Stomach (tissue), 8 donors: ENCODE measurements at regions not wholly inside any gene's neighbourhood (a gene's known extent, or its start where the extent isn't known, plus 50 kb on each side); places are given as distances from the start of the nearest gene placed in this dataset.

Experiments used
- DNase-seq, 2 donors: peaks; one replicate each; pipeline versions ENCODE4 v3.0.0 to v3.0.0-alpha.2; 2013 to 2019
- H3K27ac ChIP-seq, 5 donors: fragments of 200-600 bp in 4 of 5; sonication (generic) in 4 of 5; one replicate each; pipeline ENCODE4 v1.5.1; 2013 to 2019; ENCODE audit warnings: mild to moderate bottlenecking in 1 of 5, moderate library complexity in 1 of 5
- H3K27me3 ChIP-seq, 3 donors: fragments of 200-600 bp; sonication (generic); one replicate each; pipeline ENCODE4 v1.5.1; 2017 to 2019; ENCODE audit warnings: mixed run types in 1 of 3
- H3K36me3 ChIP-seq, 4 donors: fragments of 200-600 bp; sonication (generic); 1 replicate in 3 of 4; 2 replicates in 1 of 4; pipeline ENCODE4 v1.5.1; 2016 to 2019
- H3K4me1 ChIP-seq, 4 donors: fragments of 200-600 bp; sonication (generic); one replicate each; pipeline ENCODE4 v1.5.1; 2016 to 2019
- H3K4me3 ChIP-seq, 4 donors: fragments of 200-600 bp; sonication (generic) in 3 of 4; one replicate each; pipeline ENCODE4 v1.5.1; 2016 to 2019; ENCODE audit warnings: mild to moderate bottlenecking in 1 of 4
- H3K9me3 ChIP-seq, 4 donors: fragments of 200-600 bp; sonication (generic); one replicate each; pipeline ENCODE4 v1.5.1; 2016 to 2019
- CTCF ChIP-seq, 7 experiments: fragments of 450-650 bp in 4 of 7; fragments of 200-600 bp in 3 of 7; sonication (generic) in 3 of 7; IDR thresholded peaks; one replicate each; pipeline ENCODE4 v1.5.1; 2016 to 2019; ENCODE audit warnings: antibody characterized with exemption in 7 of 7, control low read depth in 2 of 7, mild to moderate bottlenecking in 1 of 7
- EP300 ChIP-seq: sonication (generic); formaldehyde crosslinking; IDR thresholded peaks from one replicate; pipeline ENCODE4 v1.6.1; 2017; ENCODE audit warnings: antibody characterized with exemption
- POLR2A ChIP-seq, 4 donors: fragments of 450-650 bp; IDR thresholded peaks; one replicate each; pipeline ENCODE4 v1.6.1; 2016; ENCODE audit warnings: antibody characterized with exemption in 4 of 4, control low read depth in 2 of 4, mild to moderate bottlenecking in 1 of 4, moderate library complexity in 1 of 4
- POLR2AphosphoS5 ChIP-seq, 3 donors: sonication (generic); formaldehyde crosslinking; IDR thresholded peaks; one replicate each; pipeline ENCODE4 v1.6.1; 2016; ENCODE audit warnings: antibody characterized with exemption in 3 of 3
- WGBS, 5 donors: extraction: QIAGEN DNeasy Blood & Tissue Kit in 3 of 5; methylation state at CpG; one replicate each; pipeline versions ENCODE4 v1.1.5 to v1.1.7; 2013 to 2018; 5-methylcytosine and 5-hydroxymethylcytosine counted together
- intact Hi-C: fragments of 100-400 bp; cut with DNase I; formaldehyde crosslinking; loops from one replicate; pipeline ENCODE4 v1.15.1; 2023; ENCODE audit warnings: low total_unique reads
- donor health status: healthy with polysubstance abuse.
- donor health status: Bipolar disorder and iron deficiency.
- donor health status: healthy.

GRCh38 chr9:110115826-110116542, 92.0 kb downstream of the C9orf152 start:
- H3K27ac ChIP-seq: peak overlapping the region in 4 of 5 donors; percentile 18 to 61 (median 44)

DNA sequence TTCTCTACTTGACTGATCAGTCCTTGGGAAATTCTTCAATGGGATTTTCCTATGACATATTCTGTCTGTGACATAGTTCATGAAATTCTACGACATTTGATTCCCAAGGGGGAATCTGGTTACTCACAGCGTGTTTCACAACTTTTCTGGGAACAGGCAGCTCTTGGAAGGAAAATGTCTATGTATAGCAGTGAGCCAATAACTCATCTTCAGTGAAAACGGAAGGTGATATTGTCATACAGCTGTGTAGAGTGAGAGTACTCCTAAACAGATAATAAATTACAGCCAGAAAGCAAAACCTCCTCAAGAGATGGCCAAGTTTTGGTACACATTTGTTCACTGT, 91.4 kb downstream of the C9orf152 start:
- peak in 1 of 2 donors; percentile 52 for DNase-seq
- TF ChIP-seq POLR2A (IDR thresholded peaks at IDR 0.05): no peak
- peak in 1 of 3 donors; percentile 68 for TF ChIP-seq POLR2AphosphoS5 (IDR thresholded peaks at IDR 0.05)
- TF ChIP-seq EP300: no peak
- peak overlapping the region in 1 of 5 donors; percentile 47 for H3K27ac ChIP-seq
- H3K4me1 ChIP-seq: peaks cover 0 to 22% (median 18%) of the 10 kb centered on the region in 4 donors
- H3K9me3 ChIP-seq: no peaks in the 10 kb centered on the region
- H3K4me3 ChIP-seq: no peak overlapping the region
- no peaks in the 10 kb centered on the region for H3K27me3 ChIP-seq
- H3K36me3 ChIP-seq: no peaks in the 10 kb centered on the region
- WGBS, 5 donors: 59 to 73% (median 66%) methylated on average over 3 of the region's 3 CpGs
- intact Hi-C loops: no loop called here

More at GRCh38 chr9:110115826-110116542, 92.0 kb downstream of the C9orf152 start:
- Histone ChIP-seq H3K9me3 (no peaks in the 10 kb centered on the region), H3K4me1 (peaks cover 0 to 22% (median 18%) of the 10 kb centered on the region in 4 donors), H3K27me3 (no peaks in the 10 kb centered on the region), H3K36me3 (no peaks in the 10 kb centered on the region), H3K4me3 (no peak overlapping the region)
- no peak for TF ChIP-seq POLR2AphosphoS5 (IDR thresholded peaks at IDR 0.05)
- TF ChIP-seq POLR2A (IDR thresholded peaks at IDR 0.05): no peak
- TF ChIP-seq CTCF (IDR thresholded peaks at IDR 0.05): no peak
- no peak for TF ChIP-seq EP300
- 86 to 93% (median 90%) methylated on average over 14 of the region's 14 CpGs for WGBS, 5 donors
- peak in 1 of 2 donors; percentile 58 for DNase-seq
- intact Hi-C loops: no loop called here

- WGBS, 5 donors: 74 to 97% (median 89%) methylated on average over 3 of the region's 3 CpGs
- Histone ChIP-seq H3K27me3 (no peaks in the 10 kb centered on the region), H3K36me3 (no peaks in the 10 kb centered on the region), H3K9me3 (no peaks in the 10 kb centered on the region), H3K4me3 (no peak overlapping the region), H3K4me1 (peaks cover 14 to 31% (median 22%) of the 10 kb centered on the region in 4 donors), H3K27ac (no peak overlapping the region)
- DNase-seq: no peak
- intact Hi-C loops: no loop called here
- TF ChIP-seq CTCF (IDR thresholded peaks at IDR 0.05) (no peak), POLR2AphosphoS5 (IDR thresholded peaks at IDR 0.05) (no peak), EP300 (no peak), POLR2A (IDR thresholded peaks at IDR 0.05) (no peak)
These were observed 86.8 kb downstream of the C9orf152 start for GRCh38 chr9:110121170-110121569.

GRCh38 chr9:110123341-110124095, 84.4 kb downstream of the C9orf152 start:
- Histone ChIP-seq H3K27ac (peak overlapping the region in 4 of 5 donors; percentile 14 to 89 (median 84)), H3K4me3 (no peak overlapping the region), H3K4me1 (peaks cover 34 to 50% (median 39%) of the 10 kb centered on the region in 4 donors), H3K9me3 (no peaks in the 10 kb centered on the region), H3K36me3 (no peaks in the 10 kb centered on the region), H3K27me3 (no peaks in the 10 kb centered on the region)
- DNase-seq: no peak
- TF ChIP-seq POLR2A (IDR thresholded peaks at IDR 0.05) (no peak), POLR2AphosphoS5 (IDR thresholded peaks at IDR 0.05) (no peak), CTCF (IDR thresholded peaks at IDR 0.05) (no peak), EP300 (no peak)
- WGBS, 5 donors: 82 to 94% (median 92%) methylated on average over 5 of the region's 5 CpGs
- intact Hi-C loops: no loop called here
